ENCODE measurements at regions not wholly inside any gene's neighbourhood (a gene's known extent, or its start where the extent isn't known, plus 50 kb on each side); places are given as distances from the start of the nearest gene placed in this dataset.
"Not testable (repeated sequence)": the region's sequence is repeated elsewhere in the genome, so short reads cannot be mapped to it uniquely, and the experiment has no call there.

- DNase-seq; H3K36me3 ChIP-seq (ENCODE audit: control insufficient read depth in 4 of 4, insufficient read depth in 4 of 4, low read length in 3 of 4); CTCF ChIA-PET; H3K4me3 ChIP-seq (ENCODE audit: control insufficient read depth in 1 of 7, extremely low read depth in 1 of 7, insufficient read depth in 4 of 7, low read depth in 2 of 7, low read length in 6 of 7); H3K27ac ChIP-seq (ENCODE audit: insufficient read depth in 1 of 2, low read depth in 1 of 2, low read length in 2 of 2, poor library complexity in 1 of 2, severe bottlenecking in 2 of 2); POLR2A ChIA-PET; H3K27me3 ChIP-seq (replicated peaks in 2 of 5; ENCODE audit: control insufficient read depth in 4 of 5, insufficient read depth in 5 of 5, low read length in 4 of 5); H3K4me1 ChIP-seq (ENCODE audit: control extremely low read depth in 1 of 4, control insufficient read depth in 4 of 4, insufficient read depth in 4 of 4, low read length in 3 of 4); H3K9me3 ChIP-seq (ENCODE audit: control extremely low read depth in 1 of 5, control insufficient read depth in 4 of 5, insufficient read depth in 2 of 5, low read depth in 1 of 5, low read length in 4 of 5): not testable (repeated sequence)
- WGBS (ENCODE audit: insufficient coverage) = no CpG with 5 or more reads among the region's 3 CpGs
Observed at GRCh38 chr3:110889376-110889699, 182.3 kb upstream of the NECTIN3 start.

GRCh38 chr3:110894574-110894973 lies 177.0 kb upstream of the NECTIN3 start:
- DNase-seq = no peak
- CTCF ChIA-PET = interaction anchor here (0.9 kb wide), 1 partner anchor 17 kb away, joined by 3 read pairs; no protein-coding TSS in a partner anchor
- POLR2A ChIA-PET = interaction anchor here (0.6 kb wide), 1 partner anchor 356 kb away, joined by 3 read pairs; no protein-coding TSS in a partner anchor
- no peaks in the 10 kb centered on the region for H3K27me3 ChIP-seq (replicated peaks in 2 of 5; ENCODE audit: control insufficient read depth in 4 of 5, insufficient read depth in 5 of 5, low read length in 4 of 5)
- WGBS (ENCODE audit: insufficient coverage) = 92% methylated on average over 2 of the region's 2 CpGs
- no peaks in the 10 kb centered on the region for H3K36me3 ChIP-seq (ENCODE audit: control insufficient read depth in 4 of 4, insufficient read depth in 4 of 4, low read length in 3 of 4)
- H3K27ac ChIP-seq (ENCODE audit: insufficient read depth in 1 of 2, low read depth in 1 of 2, low read length in 2 of 2, poor library complexity in 1 of 2, severe bottlenecking in 2 of 2) = no peak overlapping the region
- no peak overlapping the region for H3K4me3 ChIP-seq (ENCODE audit: control insufficient read depth in 1 of 7, extremely low read depth in 1 of 7, insufficient read depth in 4 of 7, low read depth in 2 of 7, low read length in 6 of 7)
- no peaks in the 10 kb centered on the region for H3K4me1 ChIP-seq (ENCODE audit: control extremely low read depth in 1 of 4, control insufficient read depth in 4 of 4, insufficient read depth in 4 of 4, low read length in 3 of 4)
- peaks cover 0 to 1% (median 0%) of the 10 kb centered on the region in 5 experiments for H3K9me3 ChIP-seq (ENCODE audit: control extremely low read depth in 1 of 5, control insufficient read depth in 4 of 5, insufficient read depth in 2 of 5, low read depth in 1 of 5, low read length in 4 of 5)

GRCh38 chr3:110895054-110895453 lies 176.6 kb upstream of the NECTIN3 start:
- DNase-seq = no peak
- Histone ChIP-seq H3K9me3 (ENCODE audit: control extremely low read depth in 1 of 5, control insufficient read depth in 4 of 5, insufficient read depth in 2 of 5, low read depth in 1 of 5, low read length in 4 of 5) (peaks cover 0 to 1% (median 0%) of the 10 kb centered on the region in 5 experiments), H3K27ac (ENCODE audit: insufficient read depth in 1 of 2, low read depth in 1 of 2, low read length in 2 of 2, poor library complexity in 1 of 2, severe bottlenecking in 2 of 2) (no peak overlapping the region), H3K27me3 (replicated peaks in 2 of 5; ENCODE audit: control insufficient read depth in 4 of 5, insufficient read depth in 5 of 5, low read length in 4 of 5) (no peaks in the 10 kb centered on the region), H3K4me1 (ENCODE audit: control extremely low read depth in 1 of 4, control insufficient read depth in 4 of 4, insufficient read depth in 4 of 4, low read length in 3 of 4) (no peaks in the 10 kb centered on the region), H3K4me3 (ENCODE audit: control insufficient read depth in 1 of 7, extremely low read depth in 1 of 7, insufficient read depth in 4 of 7, low read depth in 2 of 7, low read length in 6 of 7) (no peak overlapping the region), H3K36me3 (ENCODE audit: control insufficient read depth in 4 of 4, insufficient read depth in 4 of 4, low read length in 3 of 4) (no peaks in the 10 kb centered on the region)
- POLR2A ChIA-PET = interaction anchor here (0.6 kb wide), 1 partner anchor 355 kb away, joined by 3 read pairs; no protein-coding TSS in a partner anchor
- CTCF ChIA-PET = no interaction called here
- no CpG with 5 or more reads among the region's 1 CpG for WGBS (ENCODE audit: insufficient coverage)

- WGBS (ENCODE audit: insufficient coverage) = 100% methylated on average over 2 of the region's 2 CpGs
Observed at GRCh38 chr3:110897046-110897445, 174.6 kb upstream of the NECTIN3 start.

GRCh38 chr3:110900576-110900975 lies 171.0 kb upstream of the NECTIN3 start:
- no peak for DNase-seq
- no peaks in the 10 kb centered on the region for H3K4me1 ChIP-seq (ENCODE audit: control extremely low read depth in 1 of 4, control insufficient read depth in 4 of 4, insufficient read depth in 4 of 4, low read length in 3 of 4)
- no peaks in the 10 kb centered on the region for H3K36me3 ChIP-seq (ENCODE audit: control insufficient read depth in 4 of 4, insufficient read depth in 4 of 4, low read length in 3 of 4)
- peaks cover 0 to 1% (median 0%) of the 10 kb centered on the region in 5 experiments for H3K9me3 ChIP-seq (ENCODE audit: control extremely low read depth in 1 of 5, control insufficient read depth in 4 of 5, insufficient read depth in 2 of 5, low read depth in 1 of 5, low read length in 4 of 5)
- H3K4me3 ChIP-seq (ENCODE audit: control insufficient read depth in 1 of 7, extremely low read depth in 1 of 7, insufficient read depth in 4 of 7, low read depth in 2 of 7, low read length in 6 of 7) = no peak overlapping the region
- CTCF ChIA-PET = no interaction called here
- POLR2A ChIA-PET = no interaction called here
- no peaks in the 10 kb centered on the region for H3K27me3 ChIP-seq (replicated peaks in 2 of 5; ENCODE audit: control insufficient read depth in 4 of 5, insufficient read depth in 5 of 5, low read length in 4 of 5)
- no peak overlapping the region for H3K27ac ChIP-seq (ENCODE audit: insufficient read depth in 1 of 2, low read depth in 1 of 2, low read length in 2 of 2, poor library complexity in 1 of 2, severe bottlenecking in 2 of 2)

More at GRCh38 chr3:110897046-110897445, 174.6 kb upstream of the NECTIN3 start:
- DNase-seq = no peak
- H3K4me1 ChIP-seq (ENCODE audit: control extremely low read depth in 1 of 4, control insufficient read depth in 4 of 4, insufficient read depth in 4 of 4, low read length in 3 of 4) = no peaks in the 10 kb centered on the region
- H3K4me3 ChIP-seq (ENCODE audit: control insufficient read depth in 1 of 7, extremely low read depth in 1 of 7, insufficient read depth in 4 of 7, low read depth in 2 of 7, low read length in 6 of 7) = no peak overlapping the region
- CTCF ChIA-PET = no interaction called here
- peaks cover 0 to 1% (median 0%) of the 10 kb centered on the region in 5 experiments for H3K9me3 ChIP-seq (ENCODE audit: control extremely low read depth in 1 of 5, control insufficient read depth in 4 of 5, insufficient read depth in 2 of 5, low read depth in 1 of 5, low read length in 4 of 5)
- H3K36me3 ChIP-seq (ENCODE audit: control insufficient read depth in 4 of 4, insufficient read depth in 4 of 4, low read length in 3 of 4) = no peaks in the 10 kb centered on the region
- H3K27ac ChIP-seq (ENCODE audit: insufficient read depth in 1 of 2, low read depth in 1 of 2, low read length in 2 of 2, poor library complexity in 1 of 2, severe bottlenecking in 2 of 2) = no peak overlapping the region
- no peaks in the 10 kb centered on the region for H3K27me3 ChIP-seq (replicated peaks in 2 of 5; ENCODE audit: control insufficient read depth in 4 of 5, insufficient read depth in 5 of 5, low read length in 4 of 5)
- POLR2A ChIA-PET = no interaction called here

- no CpG with 5 or more reads among the region's 1 CpG for WGBS (ENCODE audit: insufficient coverage)
- Histone ChIP-seq H3K36me3 (ENCODE audit: control insufficient read depth in 4 of 4, insufficient read depth in 4 of 4, low read length in 3 of 4) (no peaks in the 10 kb centered on the region), H3K4me1 (ENCODE audit: control extremely low read depth in 1 of 4, control insufficient read depth in 4 of 4, insufficient read depth in 4 of 4, low read length in 3 of 4) (no peaks in the 10 kb centered on the region), H3K27ac (ENCODE audit: insufficient read depth in 1 of 2, low read depth in 1 of 2, low read length in 2 of 2, poor library complexity in 1 of 2, severe bottlenecking in 2 of 2) (no peak overlapping the region), H3K9me3 (ENCODE audit: control extremely low read depth in 1 of 5, control insufficient read depth in 4 of 5, insufficient read depth in 2 of 5, low read depth in 1 of 5, low read length in 4 of 5) (peaks cover 0 to 1% (median 0%) of the 10 kb centered on the region in 5 experiments), H3K4me3 (ENCODE audit: control insufficient read depth in 1 of 7, extremely low read depth in 1 of 7, insufficient read depth in 4 of 7, low read depth in 2 of 7, low read length in 6 of 7) (no peak overlapping the region), H3K27me3 (replicated peaks in 2 of 5; ENCODE audit: control insufficient read depth in 4 of 5, insufficient read depth in 5 of 5, low read length in 4 of 5) (no peaks in the 10 kb centered on the region)
- DNase-seq = no peak
- ChIA-PET POLR2A (no interaction called here), CTCF (no interaction called here)
Observed at GRCh38 chr3:110901536-110901935, 170.1 kb upstream of the NECTIN3 start.

- WGBS (ENCODE audit: insufficient coverage) = 97% methylated on average over 8 of the region's 9 CpGs
- CTCF ChIA-PET = no interaction called here
- POLR2A ChIA-PET = no interaction called here
- H3K4me3 ChIP-seq (ENCODE audit: control insufficient read depth in 1 of 7, extremely low read depth in 1 of 7, insufficient read depth in 4 of 7, low read depth in 2 of 7, low read length in 6 of 7) = no peak overlapping the region
- no peak overlapping the region for H3K27ac ChIP-seq (ENCODE audit: insufficient read depth in 1 of 2, low read depth in 1 of 2, low read length in 2 of 2, poor library complexity in 1 of 2, severe bottlenecking in 2 of 2)
- H3K4me1 ChIP-seq (ENCODE audit: control extremely low read depth in 1 of 4, control insufficient read depth in 4 of 4, insufficient read depth in 4 of 4, low read length in 3 of 4) = no peaks in the 10 kb centered on the region
- H3K27me3 ChIP-seq (replicated peaks in 2 of 5; ENCODE audit: control insufficient read depth in 4 of 5, insufficient read depth in 5 of 5, low read length in 4 of 5) = no peaks in the 10 kb centered on the region
- no peak for DNase-seq
- peaks cover 0 to 1% (median 0%) of the 10 kb centered on the region in 5 experiments for H3K9me3 ChIP-seq (ENCODE audit: control extremely low read depth in 1 of 5, control insufficient read depth in 4 of 5, insufficient read depth in 2 of 5, low read depth in 1 of 5, low read length in 4 of 5)
- H3K36me3 ChIP-seq (ENCODE audit: control insufficient read depth in 4 of 4, insufficient read depth in 4 of 4, low read length in 3 of 4) = no peaks in the 10 kb centered on the region
Observed at GRCh38 chr3:110902453-110903085, 169.0 kb upstream of the NECTIN3 start.

Measured in common myeloid progenitor, CD34-positive (primary cell).